Heart right ventricle (tissue), 16 donors: ENCODE measurements at regions not wholly inside any gene's neighbourhood (a gene's known extent, or its start where the extent isn't known, plus 50 kb on each side); places are given as distances from the start of the nearest gene placed in this dataset.

Experiments
- ATAC-seq, 8 donors: fragments of 200-7000 bp; cut with Tn5 transposase; one replicate each; pipeline ENCODE4 v1.9.1; 2020; ENCODE audit warnings: mild to moderate bottlenecking in 8 of 8, moderate library complexity in 8 of 8, moderate number of reproducible peaks in 1 of 8
- DNase-seq, 2 donors: peaks; one replicate each; pipeline ENCODE4 v3.0.0-alpha.2; 2020
- H3K27ac ChIP-seq, 10 donors: fragments of 200-600 bp; sonication (generic) in 2 of 10; one replicate each; pipeline versions ENCODE4 v1.5.0 to v1.8.0; 2020 to 2022; ENCODE audit warnings: mild to moderate bottlenecking in 3 of 10
- H3K27me3 ChIP-seq, 7 donors: fragments of 200-600 bp; one replicate each; pipeline ENCODE4 v1.8.0; 2021 to 2022; ENCODE audit warnings: mild to moderate bottlenecking in 2 of 7
- H3K36me3 ChIP-seq, 9 donors: fragments of 200-600 bp; sonication (generic) in 1 of 9; one replicate each; pipeline versions ENCODE4 v1.5.0 to v1.8.0; 2020 to 2022; ENCODE audit warnings: mild to moderate bottlenecking in 2 of 9
- H3K4me1 ChIP-seq, 9 donors: fragments of 200-600 bp; sonication (generic) in 1 of 9; one replicate each; pipeline versions ENCODE4 v1.5.0 to v1.8.0; 2020 to 2022; ENCODE audit warnings: mild to moderate bottlenecking in 4 of 9
- H3K4me3 ChIP-seq, 10 donors: fragments of 200-600 bp; sonication (generic) in 2 of 10; one replicate each; pipeline versions ENCODE4 v1.5.0 to v1.8.0; 2020 to 2022; ENCODE audit warnings: mild to moderate bottlenecking in 7 of 10, moderate library complexity in 2 of 10
- H3K9me3 ChIP-seq, 11 donors: fragments of 200-600 bp in 10 of 11; sonication (generic) in 2 of 11; one replicate each; pipeline versions ENCODE4 v1.5.0 to v1.8.0; 2013 to 2022; ENCODE audit warnings: mild to moderate bottlenecking in 2 of 11, control low read depth in 1 of 11, moderate library complexity in 1 of 11
- CTCF ChIP-seq, 9 donors: fragments of 200-600 bp; sonication (generic) in 2 of 9; IDR thresholded peaks; one replicate each; pipeline versions ENCODE4 v1.5.0 to v1.8.0; 2021 to 2022; ENCODE audit warnings: antibody characterized with exemption in 9 of 9, mild to moderate bottlenecking in 5 of 9, moderate library complexity in 1 of 9
- WGBS, 2 donors: extraction: QIAGEN DNeasy Blood & Tissue Kit; methylation state at CpG; one replicate each; pipeline ENCODE4 v1.1.7; 2013; ENCODE audit warnings: inconsistent platforms in 1 of 2; 5-methylcytosine and 5-hydroxymethylcytosine counted together
- intact Hi-C, 10 donors: fragments of 100-400 bp; cut with DNase I; formaldehyde crosslinking; loops; one replicate each; pipeline versions ENCODE4 v1.11.1 to v1.14.2; 2022
- donor health status: Arrhythmogenic right ventricular cardiomyopathy.
- donor health status: ischemic (EF 13 %, LVEDD 7.1; RV severe dilation, severe dysfunction).
- donor health status: healthy with polysubstance abuse.
- donor health status: DM: no; HTN: yes; CAD: no.
- donor health status: DM: no; HTN: no; CAD: no.
- donor health status: ischemic (EF 25% LVEDD 6.9; RV normal size, moderate dysfunction).
- donor health status: ischemic (EF 25% LVEDD 5.7; RV mildly dilated, moderate dysfunction).
- donor health status: healthy.
- donor health status: DM: yes; HTN: yes; CAD: no.
- donor health status: Ischemic cardiomyopathy.
- donor health status: ischemic (EF 35%, LVEDD 5.7; RV mildly dilated, moderate dysfunction).
- donor health status: nonischemic (EF 11% LVEDD 7.7; RV severe dilation, severe dysfunction).
- donor health status: DM: yes; HTN: yes; CAD: no.
- donor health status: PGD.
- donor health status: ischemic (EF 29% LVEDD 5.4; RV normal size, mild dysfunction).
- donor health status: nonischemic (EF 23%, LVEDD 6.1; RV moderate dilation, normal function).

- H3K36me3 ChIP-seq, result no peaks in the 10 kb centered on the region
- WGBS, 2 donors, result 79 to 82% methylated on average over 3 of the region's 3 CpGs
- no peak for DNase-seq
- no peaks in the 10 kb centered on the region for H3K27me3 ChIP-seq
- H3K4me1 ChIP-seq, result no peaks in the 10 kb centered on the region
- H3K9me3 ChIP-seq, result no peaks in the 10 kb centered on the region
- intact Hi-C loops, result no loop called here
- no peak overlapping the region for H3K27ac ChIP-seq
- ATAC-seq, result no peak
- TF ChIP-seq CTCF (IDR thresholded peaks at IDR 0.05), result no peak
- H3K4me3 ChIP-seq, result no peak overlapping the region
Observed at GRCh38 chr16:6852643-6853225, 479.9 kb upstream of the RBFOX1 start.

GRCh38 chr16:6846452-6846851, 486.2 kb upstream of the RBFOX1 start:
- no peaks in the 10 kb centered on the region for H3K27me3 ChIP-seq
- DNase-seq (no peak), ATAC-seq (no peak)
- no peaks in the 10 kb centered on the region for H3K36me3 ChIP-seq
- H3K4me1 ChIP-seq, result no peaks in the 10 kb centered on the region
- H3K4me3 ChIP-seq, result no peak overlapping the region
- WGBS, 2 donors, result 71 to 73% methylated on average over 8 of the region's 8 CpGs
- no peak for TF ChIP-seq CTCF (IDR thresholded peaks at IDR 0.05)
- intact Hi-C loops, result no loop called here
- H3K9me3 ChIP-seq, result peaks cover 0 to 27% (median 0%) of the 10 kb centered on the region in 11 donors
- H3K27ac ChIP-seq, result no peak overlapping the region

GRCh38 chr16:6841392-6841791, 491.3 kb upstream of the RBFOX1 start:
- no peak for TF ChIP-seq CTCF (IDR thresholded peaks at IDR 0.05)
- peaks cover 0 to 42% (median 0%) of the 10 kb centered on the region in 11 donors for H3K9me3 ChIP-seq
- H3K4me3 ChIP-seq, result no peak overlapping the region
- no peaks in the 10 kb centered on the region for H3K27me3 ChIP-seq
- no peaks in the 10 kb centered on the region for H3K36me3 ChIP-seq
- WGBS, 2 donors, result 58 to 75% methylated on average over 6 of the region's 6 CpGs
- intact Hi-C loops, result no loop called here
- DNase-seq, result no peak
- no peaks in the 10 kb centered on the region for H3K4me1 ChIP-seq
- no peak overlapping the region for H3K27ac ChIP-seq
- ATAC-seq, result no peak

GRCh38 chr16:6837722-6838121, 494.9 kb upstream of the RBFOX1 start:
- Histone ChIP-seq H3K36me3 (no peaks in the 10 kb centered on the region), H3K9me3 (peaks cover 0 to 21% (median 0%) of the 10 kb centered on the region in 11 donors), H3K4me1 (no peaks in the 10 kb centered on the region), H3K27ac (no peak overlapping the region), H3K27me3 (no peaks in the 10 kb centered on the region), H3K4me3 (no peak overlapping the region)
- intact Hi-C loops, result no loop called here
- DNase-seq, result no peak
- WGBS, 2 donors, result 83 to 94% methylated on average over 2 of the region's 2 CpGs
- no peak for ATAC-seq
- no peak for TF ChIP-seq CTCF (IDR thresholded peaks at IDR 0.05)
